Glutamatergic neuron (in vitro differentiated cells): ENCODE measurements at regions not wholly inside any gene's neighbourhood (a gene's known extent, or its start where the extent isn't known, plus 50 kb on each side); places are given as distances from the start of the nearest gene placed in this dataset.
A peak's percentile ranks its signal among the peaks of the same experiment; 100 is the strongest.

ENCODE experiments used
- DNase-seq: peaks from one replicate; pipeline ENCODE4 v3.0.0; 2022
- H3K27ac Mint-ChIP-seq: one replicate; pipeline ENCODE4 v1.8.0; 2020; ENCODE audit warnings: mild to moderate bottlenecking, mixed read lengths, inconsistent platforms; ENCODE audit not compliant: unreplicated experiment
- H3K27me3 Mint-ChIP-seq: one replicate; pipeline ENCODE4 v1.8.0; 2020; ENCODE audit warnings: mild to moderate bottlenecking, moderate library complexity, mixed read lengths, inconsistent platforms; ENCODE audit not compliant: unreplicated experiment
- H3K36me3 Mint-ChIP-seq: one replicate; pipeline ENCODE4 v1.8.0; 2020; ENCODE audit warnings: mild to moderate bottlenecking, mixed read lengths, inconsistent platforms; ENCODE audit not compliant: unreplicated experiment
- H3K4me1 Mint-ChIP-seq: one replicate; pipeline ENCODE4 v1.8.0; 2020; ENCODE audit warnings: mild to moderate bottlenecking, low read depth, mixed read lengths, inconsistent platforms; ENCODE audit not compliant: unreplicated experiment
- H3K4me3 Mint-ChIP-seq: one replicate; pipeline ENCODE4 v1.8.0; 2020; ENCODE audit warnings: mild to moderate bottlenecking, mixed read lengths, inconsistent platforms; ENCODE audit not compliant: unreplicated experiment
- H3K9me3 Mint-ChIP-seq: one replicate; pipeline ENCODE4 v1.8.0; 2020; ENCODE audit warnings: mild to moderate bottlenecking, moderate library complexity, mixed read lengths, inconsistent platforms; ENCODE audit not compliant: unreplicated experiment
- TF ChIP-seq, protein P1 (sequence below): fragments of 200-600 bp; sonication (generic); IDR thresholded peaks from one replicate; pipeline ENCODE4 v1.5.0; 2021; ENCODE audit not compliant: partially characterized antibody, unreplicated experiment

DNA sequence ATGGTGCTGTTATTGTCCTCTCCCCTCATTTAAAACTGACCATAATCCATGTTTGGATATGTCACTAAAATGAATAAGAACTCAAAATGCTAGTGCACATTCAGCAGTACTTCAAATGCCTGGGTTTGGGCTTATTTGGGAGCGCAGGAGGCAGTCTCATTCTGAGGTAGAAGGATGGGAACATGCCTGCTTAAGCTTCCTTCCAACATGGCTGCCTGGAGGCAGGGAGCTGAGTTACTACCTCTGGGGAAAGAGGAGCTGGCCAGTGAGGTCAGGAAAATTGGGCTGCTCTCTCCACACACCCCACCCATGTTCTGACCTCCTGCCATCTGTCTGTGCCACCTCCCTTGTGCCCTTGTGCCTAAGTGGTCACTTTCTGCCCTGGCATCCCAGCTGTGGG is 85.7 kb downstream of the PTPRS start:
- peak overlapping the region; percentile 38 for H3K27ac Mint-ChIP-seq
- peaks cover 17% of the 10 kb centered on the region for H3K9me3 Mint-ChIP-seq
- TF ChIP-seq, protein P1, sequence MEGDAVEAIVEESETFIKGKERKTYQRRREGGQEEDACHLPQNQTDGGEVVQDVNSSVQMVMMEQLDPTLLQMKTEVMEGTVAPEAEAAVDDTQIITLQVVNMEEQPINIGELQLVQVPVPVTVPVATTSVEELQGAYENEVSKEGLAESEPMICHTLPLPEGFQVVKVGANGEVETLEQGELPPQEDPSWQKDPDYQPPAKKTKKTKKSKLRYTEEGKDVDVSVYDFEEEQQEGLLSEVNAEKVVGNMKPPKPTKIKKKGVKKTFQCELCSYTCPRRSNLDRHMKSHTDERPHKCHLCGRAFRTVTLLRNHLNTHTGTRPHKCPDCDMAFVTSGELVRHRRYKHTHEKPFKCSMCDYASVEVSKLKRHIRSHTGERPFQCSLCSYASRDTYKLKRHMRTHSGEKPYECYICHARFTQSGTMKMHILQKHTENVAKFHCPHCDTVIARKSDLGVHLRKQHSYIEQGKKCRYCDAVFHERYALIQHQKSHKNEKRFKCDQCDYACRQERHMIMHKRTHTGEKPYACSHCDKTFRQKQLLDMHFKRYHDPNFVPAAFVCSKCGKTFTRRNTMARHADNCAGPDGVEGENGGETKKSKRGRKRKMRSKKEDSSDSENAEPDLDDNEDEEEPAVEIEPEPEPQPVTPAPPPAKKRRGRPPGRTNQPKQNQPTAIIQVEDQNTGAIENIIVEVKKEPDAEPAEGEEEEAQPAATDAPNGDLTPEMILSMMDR, result no peak
- peaks cover 9% of the 10 kb centered on the region for H3K4me1 Mint-ChIP-seq
- H3K27me3 Mint-ChIP-seq, result peaks cover 23% of the 10 kb centered on the region
- H3K4me3 Mint-ChIP-seq, result no peak overlapping the region
- no peak for DNase-seq
- H3K36me3 Mint-ChIP-seq, result peaks cover 22% of the 10 kb centered on the region

DNA sequence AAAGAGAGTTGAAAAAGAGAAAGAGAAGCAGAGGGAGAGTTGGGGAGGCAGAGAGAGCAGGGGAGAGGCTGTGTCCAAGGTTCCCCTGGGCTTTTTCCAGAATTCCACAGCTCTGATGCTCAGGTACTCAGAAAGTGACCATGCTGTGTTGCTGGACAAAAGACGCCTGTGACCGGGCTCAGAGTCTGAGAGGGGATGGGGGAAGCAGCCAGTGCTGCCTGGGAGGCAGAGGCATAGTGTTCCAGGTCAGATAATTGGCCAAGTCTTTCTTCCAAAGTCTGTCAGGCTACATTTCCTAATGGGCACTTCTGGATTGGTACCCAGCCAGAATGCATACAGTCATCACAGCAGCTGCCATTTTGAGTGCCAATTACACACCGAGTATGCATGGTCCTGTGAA is 86.1 kb downstream of the PTPRS start:
- peaks cover 22% of the 10 kb centered on the region for H3K36me3 Mint-ChIP-seq

GRCh38 chr19:5253406-5254110 is 87.1 kb downstream of the PTPRS start:
- Mint-ChIP-seq H3K4me1 (peaks cover 9% of the 10 kb centered on the region), H3K36me3 (peaks cover 22% of the 10 kb centered on the region), H3K27me3 (peaks cover 23% of the 10 kb centered on the region), H3K9me3 (peaks cover 16% of the 10 kb centered on the region), H3K4me3 (no peak overlapping the region), H3K27ac (peak overlapping the region; percentile 57)
- TF ChIP-seq, protein P1, result no peak
- DNase-seq, result no peak

More for the DNA sequence above, 86.1 kb downstream of the PTPRS start:
- Mint-ChIP-seq H3K4me3 (no peak overlapping the region), H3K27ac (peak overlapping the region; percentile 1), H3K9me3 (peaks cover 17% of the 10 kb centered on the region), H3K4me1 (peaks cover 9% of the 10 kb centered on the region), H3K27me3 (peaks cover 23% of the 10 kb centered on the region)
- no peak for DNase-seq
- TF ChIP-seq, protein P1, result no peak

DNA sequence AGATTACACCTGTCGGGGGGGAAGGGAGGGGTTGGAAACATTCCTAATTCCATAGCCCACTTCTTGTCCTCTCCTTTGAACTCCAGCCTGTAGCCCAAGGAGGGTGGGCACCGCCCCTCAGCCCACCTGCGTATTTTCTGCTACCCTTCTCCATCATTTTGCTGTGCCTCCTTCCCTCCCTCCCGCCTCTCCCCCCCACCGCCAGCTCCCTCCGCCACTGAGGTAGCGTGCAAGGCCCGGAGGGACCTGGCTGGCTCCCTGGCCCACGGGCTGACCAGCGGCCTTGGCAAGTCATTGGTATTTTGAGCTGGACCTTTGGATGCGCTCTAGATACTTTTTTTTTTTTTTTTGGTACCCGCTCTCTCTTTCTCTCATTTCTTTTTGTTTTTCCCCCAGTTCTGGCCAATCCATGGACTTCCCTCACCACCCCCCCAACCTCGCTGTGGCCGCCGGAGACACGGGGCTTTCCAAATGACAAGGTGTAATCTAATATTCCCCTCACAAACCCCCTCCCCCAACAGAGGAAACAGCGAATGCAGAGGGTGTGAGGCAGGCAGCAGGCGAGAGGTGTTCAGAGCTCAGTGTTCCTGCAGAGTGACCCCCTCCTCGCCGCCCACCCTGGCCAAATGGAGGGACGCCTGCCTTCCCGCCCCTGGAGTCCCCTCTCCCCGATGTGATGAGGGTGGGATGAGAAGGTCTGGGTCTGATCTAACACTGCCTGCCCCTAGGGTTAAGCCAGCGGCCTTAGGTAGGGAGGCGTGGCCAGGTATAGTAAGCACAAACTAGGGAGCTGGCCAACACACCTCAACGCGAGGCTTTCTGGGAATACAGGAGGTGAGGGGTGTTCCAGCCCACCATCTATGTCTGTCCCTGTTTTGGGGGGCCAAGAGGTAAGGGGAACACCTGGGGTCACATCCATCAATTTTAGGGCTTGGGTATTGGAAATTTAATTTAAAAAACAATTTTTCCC is 89.2 kb downstream of the PTPRS start:
- H3K4me3 Mint-ChIP-seq, result no peak overlapping the region
- H3K4me1 Mint-ChIP-seq, result peaks cover 23% of the 10 kb centered on the region
- TF ChIP-seq, protein P1, result no peak
- peaks cover 21% of the 10 kb centered on the region for H3K27me3 Mint-ChIP-seq
- no peak for DNase-seq
- no peak overlapping the region for H3K27ac Mint-ChIP-seq
- H3K36me3 Mint-ChIP-seq, result peaks cover 22% of the 10 kb centered on the region
- H3K9me3 Mint-ChIP-seq, result peaks cover 15% of the 10 kb centered on the region
